ENCODE measurements at regions not wholly inside any gene's neighbourhood (a gene's known extent, or its start where the extent isn't known, plus 50 kb on each side); places are given as distances from the start of the nearest gene placed in this dataset.

DNA sequence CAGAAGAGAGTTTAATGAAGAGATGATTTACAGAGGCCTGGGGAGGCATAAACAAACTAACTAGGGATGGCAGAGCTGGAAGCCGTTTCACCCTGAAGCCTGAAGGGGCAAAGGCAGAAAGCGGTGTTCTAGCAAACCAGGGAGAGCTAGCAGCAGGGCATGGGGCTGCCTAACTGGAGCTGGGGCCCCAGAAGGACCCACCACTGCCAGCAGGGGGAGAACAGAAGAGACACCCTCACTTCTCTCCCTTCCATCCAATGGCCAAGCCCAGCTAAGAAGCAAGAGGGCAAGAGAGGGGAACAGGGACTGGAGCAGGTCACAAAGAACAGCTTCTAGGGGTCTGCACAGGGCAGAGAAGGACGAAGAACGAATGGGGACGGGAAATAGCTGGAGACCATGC is 195.5 kb downstream of the KATNAL1 start:
- Histone ChIP-seq H3K9me3 (ENCODE audit: control insufficient read depth, low read length) (no peaks in the 10 kb centered on the region), H3K27ac (no peak overlapping the region), H3K4me1 (no peaks in the 10 kb centered on the region), H3K36me3 (ENCODE audit: control insufficient read depth, insufficient read depth, low read length) (no peaks in the 10 kb centered on the region), H3K27me3 (ENCODE audit: control insufficient read depth, insufficient read depth, low read length) (no peaks in the 10 kb centered on the region), H2AFZ (no peak overlapping the region), H3K4me3 (ENCODE audit: low read depth, low read length) (no peak overlapping the region), H3K9ac (no peak overlapping the region), H3K4me2 (ENCODE audit: low read length) (no peak overlapping the region), H3K79me2 (no peaks in the 10 kb centered on the region)
- TF ChIP-seq, protein P1, sequence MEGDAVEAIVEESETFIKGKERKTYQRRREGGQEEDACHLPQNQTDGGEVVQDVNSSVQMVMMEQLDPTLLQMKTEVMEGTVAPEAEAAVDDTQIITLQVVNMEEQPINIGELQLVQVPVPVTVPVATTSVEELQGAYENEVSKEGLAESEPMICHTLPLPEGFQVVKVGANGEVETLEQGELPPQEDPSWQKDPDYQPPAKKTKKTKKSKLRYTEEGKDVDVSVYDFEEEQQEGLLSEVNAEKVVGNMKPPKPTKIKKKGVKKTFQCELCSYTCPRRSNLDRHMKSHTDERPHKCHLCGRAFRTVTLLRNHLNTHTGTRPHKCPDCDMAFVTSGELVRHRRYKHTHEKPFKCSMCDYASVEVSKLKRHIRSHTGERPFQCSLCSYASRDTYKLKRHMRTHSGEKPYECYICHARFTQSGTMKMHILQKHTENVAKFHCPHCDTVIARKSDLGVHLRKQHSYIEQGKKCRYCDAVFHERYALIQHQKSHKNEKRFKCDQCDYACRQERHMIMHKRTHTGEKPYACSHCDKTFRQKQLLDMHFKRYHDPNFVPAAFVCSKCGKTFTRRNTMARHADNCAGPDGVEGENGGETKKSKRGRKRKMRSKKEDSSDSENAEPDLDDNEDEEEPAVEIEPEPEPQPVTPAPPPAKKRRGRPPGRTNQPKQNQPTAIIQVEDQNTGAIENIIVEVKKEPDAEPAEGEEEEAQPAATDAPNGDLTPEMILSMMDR (IDR thresholded peaks at IDR 0.05): no peak

DNA sequence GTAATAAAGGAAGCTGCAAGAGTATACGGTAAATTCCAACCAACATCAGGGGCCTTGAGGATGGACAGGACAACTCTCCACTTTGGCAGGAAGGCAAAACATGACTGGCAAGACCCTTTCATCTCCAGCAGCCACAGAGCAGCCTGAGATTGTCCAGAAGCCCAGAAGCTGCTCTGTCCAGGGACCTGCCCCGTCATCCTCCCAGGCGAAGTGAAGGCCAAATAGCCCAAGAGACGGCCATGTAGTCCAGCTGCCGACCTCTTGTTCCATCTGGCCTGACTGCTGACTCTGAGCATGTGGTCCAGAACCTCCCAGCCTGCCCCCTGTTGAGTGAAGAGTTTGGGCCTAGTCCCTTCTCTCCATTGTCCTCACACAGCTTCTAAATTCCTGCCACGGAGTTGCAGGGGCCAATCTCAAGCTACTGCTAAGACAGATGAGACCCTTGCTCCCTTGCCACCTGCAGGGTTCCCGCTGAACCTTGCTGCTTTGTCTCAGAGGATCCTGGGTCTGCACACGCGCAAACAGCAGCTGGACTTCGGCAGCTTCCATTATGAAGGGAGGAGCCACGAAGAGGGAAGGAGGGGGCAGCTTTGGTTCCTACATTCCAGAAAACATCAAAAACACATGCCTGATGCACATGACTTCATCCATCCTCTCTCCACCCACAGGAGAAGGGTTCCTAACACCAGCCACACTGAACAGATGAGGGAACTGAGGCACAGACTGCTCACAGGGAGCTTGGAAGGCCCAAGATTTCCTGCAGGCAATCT is 196.9 kb downstream of the KATNAL1 start:
- Histone ChIP-seq H3K4me3 (ENCODE audit: low read depth, low read length) (no peak overlapping the region), H3K4me1 (no peaks in the 10 kb centered on the region), H3K9me3 (ENCODE audit: control insufficient read depth, low read length) (no peaks in the 10 kb centered on the region), H3K79me2 (no peaks in the 10 kb centered on the region), H3K9ac (no peak overlapping the region), H3K27ac (no peak overlapping the region), H3K4me2 (ENCODE audit: low read length) (no peak overlapping the region), H3K27me3 (ENCODE audit: control insufficient read depth, insufficient read depth, low read length) (no peaks in the 10 kb centered on the region), H2AFZ (no peak overlapping the region), H3K36me3 (ENCODE audit: control insufficient read depth, insufficient read depth, low read length) (no peaks in the 10 kb centered on the region)
- TF ChIP-seq, protein P1 (IDR thresholded peaks at IDR 0.05): no peak

DNA sequence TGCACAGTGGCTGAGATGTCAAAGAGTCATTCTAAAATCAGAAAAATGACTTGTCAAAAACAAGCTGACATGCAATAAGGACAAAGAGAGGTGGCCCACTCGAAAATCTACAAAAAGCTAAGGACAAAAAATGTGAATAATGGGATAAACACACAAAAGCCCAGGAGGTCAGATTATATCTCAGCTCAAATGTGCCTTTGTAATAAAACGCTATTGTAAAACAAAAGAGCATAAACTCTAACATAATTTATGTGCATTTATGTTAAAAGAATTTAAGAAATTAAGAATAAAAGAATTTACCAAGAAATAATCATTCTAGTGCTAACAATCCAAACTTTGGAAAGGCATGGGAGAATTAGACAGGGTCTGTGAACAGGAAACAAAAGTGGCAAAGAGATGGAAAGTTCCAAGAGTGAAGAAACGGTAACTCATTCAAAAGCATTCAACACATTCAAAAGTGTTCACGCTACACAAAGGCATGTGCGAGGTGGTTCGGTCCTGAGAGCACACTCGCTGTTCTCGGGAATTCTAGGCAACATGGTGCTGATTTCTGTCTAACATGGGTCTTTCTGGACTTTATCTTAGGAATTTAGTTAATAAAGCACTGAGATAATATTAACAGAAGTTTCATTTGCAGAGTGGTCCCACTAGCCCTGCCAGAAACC is 197.7 kb downstream of the KATNAL1 start:
- H3K27me3 ChIP-seq (ENCODE audit: control insufficient read depth, insufficient read depth, low read length): no peaks in the 10 kb centered on the region
- no peak overlapping the region for H3K4me2 ChIP-seq (ENCODE audit: low read length)
- TF ChIP-seq, protein P1 (IDR thresholded peaks at IDR 0.05): no peak
- no peaks in the 10 kb centered on the region for H3K36me3 ChIP-seq (ENCODE audit: control insufficient read depth, insufficient read depth, low read length)
- no peaks in the 10 kb centered on the region for H3K9me3 ChIP-seq (ENCODE audit: control insufficient read depth, low read length)
- H3K9ac ChIP-seq: no peak overlapping the region
- no peak overlapping the region for H2AFZ ChIP-seq
- no peaks in the 10 kb centered on the region for H3K4me1 ChIP-seq
- no peak overlapping the region for H3K27ac ChIP-seq
- H3K4me3 ChIP-seq (ENCODE audit: low read depth, low read length): no peak overlapping the region
- no peaks in the 10 kb centered on the region for H3K79me2 ChIP-seq

DNA sequence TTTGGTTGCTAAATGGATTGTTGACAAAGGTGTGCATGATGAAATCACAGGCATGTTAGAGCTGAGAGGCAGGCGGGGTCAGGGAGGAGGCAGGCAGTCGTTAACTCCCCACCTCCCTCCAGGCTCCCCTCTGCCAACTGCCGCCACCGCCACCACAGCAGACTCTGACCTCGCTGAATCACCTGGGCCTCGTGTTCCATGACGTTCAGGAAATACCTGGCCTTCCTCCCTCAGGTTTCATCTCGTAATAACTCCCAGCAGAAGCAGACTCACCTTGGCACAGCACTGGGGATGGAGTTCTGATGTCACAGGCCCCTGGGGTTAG is 198.5 kb downstream of the KATNAL1 start:
- Histone ChIP-seq H3K27me3 (ENCODE audit: control insufficient read depth, insufficient read depth, low read length) (no peaks in the 10 kb centered on the region), H3K4me2 (ENCODE audit: low read length) (no peak overlapping the region), H3K27ac (no peak overlapping the region), H3K79me2 (no peaks in the 10 kb centered on the region), H3K9ac (no peak overlapping the region), H3K36me3 (ENCODE audit: control insufficient read depth, insufficient read depth, low read length) (no peaks in the 10 kb centered on the region), H3K4me3 (ENCODE audit: low read depth, low read length) (no peak overlapping the region), H3K4me1 (no peaks in the 10 kb centered on the region), H3K9me3 (ENCODE audit: control insufficient read depth, low read length) (no peaks in the 10 kb centered on the region), H2AFZ (no peak overlapping the region)
- TF ChIP-seq, protein P1 (IDR thresholded peaks at IDR 0.05): no peak

Data from parathyroid adenoma (tissue), 2 donors.